Caki2 (cell line): ENCODE measurements at regions not wholly inside any gene's neighbourhood (a gene's known extent, or its start where the extent isn't known, plus 50 kb on each side); places are given as distances from the start of the nearest gene placed in this dataset.
"Not testable (repeated sequence)": the region's sequence is repeated elsewhere in the genome, so short reads cannot be mapped to it uniquely, and the experiment has no call there.

Experiments
- DNase-seq: peaks from one replicate; pipeline ENCODE4 v3.0.0-alpha.2; 2015; ENCODE audit warnings: low read depth
- in situ Hi-C: cut with HindIII; loops from 2 replicates; pipeline ENCODE4 v1.10.0; 2016; ENCODE audit warnings: low sequenced_read_pairs, low pct_unique_long_range_greater_than_20kb, mixed read lengths

- in situ Hi-C loops, result no loop called here
- no peak for DNase-seq
Measured at GRCh38 chr3:109480014-109480413, 142.7 kb upstream of the DPPA4 start.

- DNase-seq, result no peak
- in situ Hi-C loops, result no loop called here
Measured at GRCh38 chr3:109478614-109479013, 141.3 kb upstream of the DPPA4 start.

DNA sequence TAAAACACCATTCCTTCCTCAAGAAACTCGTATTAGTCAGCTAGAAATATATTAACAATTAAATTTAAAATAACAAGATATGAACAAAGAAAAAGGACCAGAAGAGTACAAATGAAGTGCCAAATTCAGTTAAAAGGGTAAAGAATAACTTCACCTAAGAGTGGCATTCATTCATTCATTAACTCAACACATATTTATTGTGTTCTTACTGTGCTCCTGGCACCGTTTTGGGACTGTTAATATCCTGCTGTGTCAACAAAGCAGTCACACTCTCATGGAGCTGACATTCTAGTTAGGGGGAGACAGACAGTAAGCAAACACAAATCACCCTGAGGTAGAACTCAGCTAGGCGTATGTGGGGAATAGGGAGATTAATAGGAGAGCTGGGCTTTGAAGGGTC is 123.6 kb upstream of the DPPA4 start:
- in situ Hi-C loops, result no loop called here
- DNase-seq, result peak; percentile 66

DNA sequence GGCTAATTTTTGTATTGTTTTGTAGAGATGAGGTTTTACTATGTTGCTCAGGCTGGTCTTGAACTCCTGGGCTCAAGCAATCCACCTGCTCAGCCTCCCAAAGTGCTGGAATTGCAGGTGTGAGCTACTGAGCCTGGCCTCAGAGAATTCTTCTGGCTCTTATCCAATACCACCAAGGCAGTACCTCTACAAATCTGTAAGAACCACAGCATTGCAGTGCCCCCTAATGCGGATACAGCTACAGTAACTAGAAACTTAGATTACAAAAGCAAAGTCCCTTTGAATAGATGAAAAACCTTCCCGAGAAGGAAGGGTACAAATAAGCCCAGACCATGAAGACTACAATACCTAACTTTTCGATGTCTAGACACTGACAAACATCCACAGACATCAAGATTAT is 107.9 kb upstream of the DPPA4 start:
- in situ Hi-C loops, result no loop called here
- DNase-seq, result no peak

DNA sequence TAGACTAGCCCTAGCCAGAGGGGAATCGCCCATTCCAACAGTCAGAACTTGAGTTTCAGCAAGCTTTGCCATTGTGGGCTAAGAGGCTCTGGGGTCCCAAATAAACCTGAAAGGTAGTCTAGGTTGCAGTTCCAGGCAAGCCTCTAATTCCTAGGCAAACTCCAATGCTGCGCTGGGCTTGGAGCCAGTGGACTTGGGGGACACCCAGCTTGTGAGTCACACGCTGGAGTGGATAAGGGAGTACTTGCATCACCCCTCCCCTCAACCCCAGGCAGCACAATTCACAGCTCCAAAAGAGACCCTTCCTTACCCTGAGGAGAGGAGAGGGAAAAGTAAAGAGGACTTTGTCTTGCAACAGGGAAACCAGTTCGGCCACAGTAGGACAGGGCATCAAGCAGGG is 105.2 kb upstream of the DPPA4 start:
- in situ Hi-C loops, result no loop called here
- DNase-seq, result no peak

- in situ Hi-C loops, result no loop called here
- no peak for DNase-seq
Measured at GRCh38 chr3:109440353-109440752, 103.0 kb upstream of the DPPA4 start.

DNA sequence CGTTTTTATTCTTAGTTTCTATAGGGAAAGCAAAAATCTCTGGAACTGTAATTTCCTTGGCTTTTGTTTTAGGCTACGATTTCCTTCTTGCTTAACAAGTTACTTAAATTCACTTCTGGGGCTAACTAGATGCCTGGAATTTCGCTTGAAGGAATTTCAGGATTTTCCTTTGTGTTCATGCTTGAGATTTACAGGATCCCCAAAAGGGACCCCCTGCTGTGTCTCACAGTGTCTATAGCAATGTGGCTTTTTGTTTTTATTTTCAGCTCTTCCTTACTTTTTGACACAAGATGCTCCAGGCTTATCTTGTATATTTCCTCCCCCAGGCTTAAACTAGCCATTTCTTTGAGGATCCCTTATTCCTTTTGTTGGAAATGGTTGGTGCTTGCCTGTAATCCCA is 95.5 kb upstream of the DPPA4 start:
- in situ Hi-C loops, result no loop called here
- no peak for DNase-seq

DNA sequence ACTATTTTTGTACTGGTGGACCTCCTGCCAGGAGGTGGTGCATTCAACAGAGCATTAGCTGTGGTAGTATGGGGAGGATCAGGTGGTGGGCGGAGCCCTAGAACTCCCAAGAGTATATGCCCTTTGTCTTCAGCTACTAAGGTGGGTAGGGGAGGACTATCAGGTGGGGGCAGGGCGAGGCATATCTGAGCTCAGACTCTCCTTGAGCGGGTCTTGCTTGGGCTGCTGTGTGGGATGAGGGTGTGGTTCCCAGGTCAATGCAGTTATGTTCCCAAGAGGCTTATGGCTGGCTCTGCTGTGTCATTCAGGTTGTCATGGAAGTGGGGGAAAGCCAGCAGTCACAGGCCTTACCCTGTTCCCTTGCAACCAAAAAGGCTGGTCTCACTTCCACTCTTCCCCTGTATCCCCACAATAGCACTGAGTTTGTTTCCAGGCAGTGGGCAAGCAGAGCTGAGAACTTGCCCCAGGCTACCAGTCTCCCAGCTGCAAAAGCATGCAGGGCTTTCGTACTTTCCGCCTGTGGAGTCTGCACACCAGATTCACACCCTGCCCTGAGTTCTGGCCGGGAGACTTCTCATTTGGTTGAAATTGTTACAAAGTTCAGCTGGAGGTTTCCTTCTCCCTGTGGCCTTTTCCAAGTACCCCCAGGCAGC is 93.7 kb upstream of the DPPA4 start:
- DNase-seq, result no peak
- in situ Hi-C loops, result no loop called here

- DNase-seq, result no peak
- in situ Hi-C loops, result no loop called here
Measured at GRCh38 chr3:109413049-109413448, 75.7 kb upstream of the DPPA4 start.

- in situ Hi-C loops, result no loop called here
- DNase-seq, result no peak
Measured at GRCh38 chr3:109411547-109411946, 74.2 kb upstream of the DPPA4 start.

- in situ Hi-C loops, result no loop called here
- DNase-seq, result peak; percentile 71
Measured at GRCh38 chr3:109396806-109397205, 59.5 kb upstream of the DPPA4 start.

DNA sequence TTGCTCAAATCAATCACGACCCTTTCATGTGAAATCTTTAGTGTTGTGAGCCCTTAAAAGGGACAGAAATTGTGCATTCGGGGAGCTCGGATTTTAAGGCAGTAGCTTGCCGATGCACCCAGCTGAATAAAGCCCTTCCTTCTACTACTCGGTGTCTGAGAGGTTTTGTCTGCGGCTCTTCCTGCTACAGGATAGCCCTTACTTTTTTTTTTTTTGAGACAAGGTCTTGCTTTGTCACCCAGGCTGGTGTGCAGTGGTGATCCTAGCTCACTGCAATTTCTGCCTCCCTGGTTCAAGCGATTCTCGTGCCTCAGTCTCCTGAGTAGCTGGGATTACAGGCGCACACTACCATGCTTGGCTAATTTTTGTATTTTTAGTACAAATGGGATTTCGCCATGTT is 56.4 kb upstream of the DPPA4 start:
- DNase-seq, result peak; percentile 58
- in situ Hi-C loops, result not testable (repeated sequence)

DNA sequence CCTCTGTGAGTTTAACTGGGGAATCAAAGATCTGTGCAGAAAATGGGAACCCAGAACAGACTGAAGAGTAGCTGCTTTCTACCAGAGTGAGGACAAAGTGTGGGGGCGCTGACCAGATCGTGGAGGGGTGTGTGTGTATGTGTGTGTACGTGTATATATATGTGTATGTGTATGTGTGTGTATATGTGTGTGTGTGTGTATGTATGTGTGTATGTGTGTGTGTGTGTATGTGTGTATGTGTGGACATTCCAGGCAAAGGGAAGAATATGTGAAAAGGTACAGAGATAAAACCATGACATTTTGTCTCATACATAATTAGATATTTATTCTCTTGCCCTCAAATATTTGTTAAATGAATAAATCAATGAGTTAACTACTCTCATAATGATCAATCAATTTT is 54.9 kb upstream of the DPPA4 start:
- no peak for DNase-seq
- in situ Hi-C loops, result no loop called here

DNA sequence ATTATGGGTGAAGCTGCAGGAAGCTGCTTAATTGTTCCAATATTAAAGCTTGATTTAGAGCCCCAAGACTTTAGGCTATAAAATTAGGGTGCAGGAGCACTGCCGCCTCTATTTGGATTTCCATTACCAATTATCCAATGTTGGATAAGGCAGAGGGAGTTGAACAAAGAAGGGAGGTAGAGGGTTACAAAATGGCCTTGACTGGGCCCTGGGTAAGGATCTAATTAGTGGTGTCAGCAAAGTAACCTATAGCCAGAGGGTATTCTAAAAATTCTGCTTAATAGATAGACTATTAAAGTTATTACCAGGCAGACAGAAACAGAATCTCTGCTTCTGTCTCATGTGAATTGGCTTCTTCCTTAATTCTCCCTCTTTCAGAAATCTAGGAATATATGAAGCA is 50.3 kb upstream of the DPPA4 start:
- in situ Hi-C loops, result no loop called here
- no peak for DNase-seq

- DNase-seq, result no peak
- in situ Hi-C loops, result no loop called here
Measured at GRCh38 chr3:109387201-109387600, 49.9 kb upstream of the DPPA4 start.
